Sigmoid colon (tissue), 6 donors: ENCODE measurements at regions not wholly inside any gene's neighbourhood (a gene's known extent, or its start where the extent isn't known, plus 50 kb on each side); places are given as distances from the start of the nearest gene placed in this dataset.

ENCODE experiments used
- DNase-seq: peaks from one replicate; pipeline ENCODE4 v3.0.0-alpha.2; 2019
- H3K27ac ChIP-seq, 4 donors: fragments of 200-600 bp; sonication (generic); one replicate each; pipeline ENCODE4 v1.5.1; 2016 to 2019; ENCODE audit warnings: mild to moderate bottlenecking in 1 of 4
- H3K27me3 ChIP-seq, 3 donors: fragments of 200-600 bp; sonication (generic); one replicate each; pipeline ENCODE4 v1.5.1; 2019; ENCODE audit warnings: mild to moderate bottlenecking in 1 of 3
- H3K36me3 ChIP-seq, 4 donors: fragments of 200-600 bp; sonication (generic); one replicate each; pipeline ENCODE4 v1.5.1; 2016 to 2019
- H3K4me1 ChIP-seq, 4 donors: fragments of 200-600 bp; sonication (generic); one replicate each; pipeline ENCODE4 v1.5.1; 2017 to 2019
- H3K4me3 ChIP-seq, 4 donors: fragments of 200-600 bp; sonication (generic); one replicate each; pipeline ENCODE4 v1.5.1; 2017 to 2019; ENCODE audit warnings: mild to moderate bottlenecking in 2 of 4, moderate library complexity in 1 of 4
- H3K9me3 ChIP-seq, 4 donors: fragments of 200-600 bp in 3 of 4; sonication (generic) in 3 of 4; one replicate each; pipeline versions ENCODE4 v1.5.1 to v1.6.1; 2013 to 2019
- CTCF ChIP-seq, 4 experiments: fragments of 450-650 bp in 3 of 4; fragments of 200-600 bp in 1 of 4; IDR thresholded peaks; one replicate each; pipeline ENCODE4 v1.5.1; 2016 to 2019; ENCODE audit warnings: antibody characterized with exemption in 4 of 4, mild to moderate bottlenecking in 3 of 4, moderate library complexity in 2 of 4
- EP300 ChIP-seq, 4 donors: sonication (generic); formaldehyde crosslinking; IDR thresholded peaks; one replicate each; pipeline ENCODE4 v1.6.1; 2017; ENCODE audit warnings: antibody characterized with exemption in 4 of 4
- POLR2A ChIP-seq, 2 donors: fragments of 450-650 bp; IDR thresholded peaks; one replicate each; pipeline ENCODE4 v1.6.1; 2016; ENCODE audit warnings: antibody characterized with exemption in 2 of 2, mild to moderate bottlenecking in 2 of 2, moderate library complexity in 2 of 2
- POLR2AphosphoS5 ChIP-seq, 4 donors: sonication (generic); formaldehyde crosslinking; IDR thresholded peaks; one replicate each; pipeline ENCODE4 v1.6.1; 2017; ENCODE audit warnings: antibody characterized with exemption in 4 of 4
- WGBS, 2 donors: extraction: QIAGEN DNeasy Blood & Tissue Kit; methylation state at CpG; one replicate each; pipeline ENCODE4 v1.1.7; 2013; 5-methylcytosine and 5-hydroxymethylcytosine counted together
- intact Hi-C: fragments of 100-400 bp; cut with DNase I; formaldehyde crosslinking; loops from one replicate; pipeline ENCODE4 v1.15.1; 2023
- donor health status: healthy with polysubstance abuse.
- donor health status: healthy.

- no peak for DNase-seq
- no peaks in the 10 kb centered on the region for H3K27me3 ChIP-seq
- no peak overlapping the region for H3K4me3 ChIP-seq
- H3K9me3 ChIP-seq = peaks cover 0 to 5% (median 1%) of the 10 kb centered on the region in 4 donors
- TF ChIP-seq EP300 (IDR thresholded peaks at IDR 0.05) = no peak
- TF ChIP-seq POLR2A (IDR thresholded peaks at IDR 0.05) = no peak
- no peak for TF ChIP-seq CTCF (IDR thresholded peaks at IDR 0.05)
- WGBS, 2 donors = 87 to 90% methylated on average over 4 of the region's 4 CpGs
- intact Hi-C loops = no loop called here
- H3K27ac ChIP-seq = no peak overlapping the region
- H3K36me3 ChIP-seq = no peaks in the 10 kb centered on the region
- H3K4me1 ChIP-seq = peaks cover 0 to 19% (median 10%) of the 10 kb centered on the region in 4 donors
Measured at GRCh38 chr10:28845009-28845682, 167.8 kb downstream of the BAMBI start.

GRCh38 chr10:28849309-28849708 lies 172.0 kb downstream of the BAMBI start:
- intact Hi-C loops = no loop called here
- 95 to 97% methylated on average over 3 of the region's 3 CpGs for WGBS, 2 donors
- no peak for DNase-seq

GRCh38 chr10:28849821-28850220 lies 172.5 kb downstream of the BAMBI start:
- WGBS, 2 donors = 92 to 94% methylated on average over 4 of the region's 4 CpGs
- Histone ChIP-seq H3K4me1 (no peaks in the 10 kb centered on the region), H3K36me3 (no peaks in the 10 kb centered on the region), H3K9me3 (peaks cover 0 to 5% (median 1%) of the 10 kb centered on the region in 4 donors), H3K27me3 (no peaks in the 10 kb centered on the region), H3K4me3 (no peak overlapping the region), H3K27ac (no peak overlapping the region)
- DNase-seq = no peak
- TF ChIP-seq POLR2AphosphoS5 (IDR thresholded peaks at IDR 0.05) (no peak), CTCF (IDR thresholded peaks at IDR 0.05) (no peak), POLR2A (IDR thresholded peaks at IDR 0.05) (no peak), EP300 (IDR thresholded peaks at IDR 0.05) (no peak)
- intact Hi-C loops = no loop called here

More at GRCh38 chr10:28849309-28849708, 172.0 kb downstream of the BAMBI start:
- Histone ChIP-seq H3K27me3 (no peaks in the 10 kb centered on the region), H3K27ac (no peak overlapping the region), H3K9me3 (peaks cover 0 to 5% (median 1%) of the 10 kb centered on the region in 4 donors), H3K4me1 (no peaks in the 10 kb centered on the region), H3K36me3 (no peaks in the 10 kb centered on the region), H3K4me3 (no peak overlapping the region)
- TF ChIP-seq EP300 (IDR thresholded peaks at IDR 0.05) = no peak
- TF ChIP-seq POLR2A (IDR thresholded peaks at IDR 0.05) = no peak

GRCh38 chr10:28850784-28851183 lies 173.5 kb downstream of the BAMBI start:
- intact Hi-C loops = no loop called here
- Histone ChIP-seq H3K27ac (no peak overlapping the region), H3K4me3 (no peak overlapping the region), H3K4me1 (no peaks in the 10 kb centered on the region), H3K36me3 (no peaks in the 10 kb centered on the region), H3K27me3 (no peaks in the 10 kb centered on the region), H3K9me3 (no peaks in the 10 kb centered on the region)
- no peak for TF ChIP-seq EP300 (IDR thresholded peaks at IDR 0.05)
- no peak for TF ChIP-seq POLR2A (IDR thresholded peaks at IDR 0.05)
- no peak for TF ChIP-seq POLR2AphosphoS5 (IDR thresholded peaks at IDR 0.05)
- no peak for TF ChIP-seq CTCF (IDR thresholded peaks at IDR 0.05)
- WGBS, 2 donors = 85 to 88% methylated on average over 6 of the region's 6 CpGs
- DNase-seq = no peak

GRCh38 chr10:28853195-28853594 lies 175.9 kb downstream of the BAMBI start:
- TF ChIP-seq POLR2A (IDR thresholded peaks at IDR 0.05) = no peak

GRCh38 chr10:28857164-28857563 lies 179.8 kb downstream of the BAMBI start:
- intact Hi-C loops = no loop called here
- Histone ChIP-seq H3K27me3 (no peaks in the 10 kb centered on the region), H3K4me3 (no peak overlapping the region), H3K36me3 (no peaks in the 10 kb centered on the region), H3K9me3 (no peaks in the 10 kb centered on the region), H3K4me1 (no peaks in the 10 kb centered on the region), H3K27ac (no peak overlapping the region)
- 91 to 94% methylated on average over 2 of the region's 2 CpGs for WGBS, 2 donors
- no peak for TF ChIP-seq CTCF (IDR thresholded peaks at IDR 0.05)
- DNase-seq = no peak

More at GRCh38 chr10:28853195-28853594, 175.9 kb downstream of the BAMBI start:
- H3K4me3 ChIP-seq = no peak overlapping the region
- H3K27me3 ChIP-seq = no peaks in the 10 kb centered on the region
- WGBS, 2 donors = 66 to 68% methylated on average over 5 of the region's 5 CpGs
- H3K4me1 ChIP-seq = no peaks in the 10 kb centered on the region
- H3K36me3 ChIP-seq = no peaks in the 10 kb centered on the region
- intact Hi-C loops = no loop called here
- DNase-seq = no peak
- H3K27ac ChIP-seq = no peak overlapping the region
- no peaks in the 10 kb centered on the region for H3K9me3 ChIP-seq
